Panc1 (cell line): ENCODE measurements at regions not wholly inside any gene's neighbourhood (a gene's known extent, or its start where the extent isn't known, plus 50 kb on each side); places are given as distances from the start of the nearest gene placed in this dataset.

Experiments
- ATAC-seq: fragments of 200-7000 bp; cut with Tn5 transposase; 2 replicates; pipeline ENCODE4 v1.9.1; 2020; ENCODE audit warnings: mild to moderate bottlenecking, moderate library complexity
- BruUV-seq: library from RNA; stranded (reverse); fragments of 400-500 nt; replicated peaks from 2 replicates; lab custom pipeline; 2021; lab: Mats Ljungman, UMichigan
- CTCF ChIA-PET: fragments of 300-600 bp; sonication (Branson Sonifier 250); formaldehyde crosslinking; loops from one replicate; lab custom pipeline; 2022; ENCODE audit warnings: antibody characterized with exemption; lab: Charles Lee
- POLR2A ChIA-PET: fragments of 300-600 bp; sonication (Branson Sonifier 250); formaldehyde crosslinking; loops from one replicate; lab custom pipeline; 2022; ENCODE audit warnings: antibody characterized with exemption; lab: Charles Lee
- DNase-seq: peaks from one replicate; pipeline ENCODE4 v3.0.0-alpha.2; 2010; ENCODE audit warnings: low read depth, low spot score
- H3K27ac ChIP-seq: 2 replicates; pipeline ENCODE4 v1.5.1; 2011; ENCODE audit warnings: mild to moderate bottlenecking, low read length, inconsistent platforms
- H3K27me3 ChIP-seq: fragments of 200-500 bp; sonication (Bioruptor generic); 2 replicates; pipeline ENCODE4 v1.6.0; 2014; ENCODE audit warnings: low read length, inconsistent platforms; ENCODE audit not compliant: control insufficient read depth, insufficient read depth
- H3K36me3 ChIP-seq: fragments of 200-500 bp; sonication (Bioruptor generic); 2 replicates; pipeline ENCODE4 v1.5.1; 2014; ENCODE audit warnings: inconsistent platforms, mild to moderate bottlenecking, low read length, moderate library complexity; ENCODE audit not compliant: control insufficient read depth, insufficient read depth
- H3K4me1 ChIP-seq: 2 replicates; pipeline ENCODE4 v1.5.1; 2011; ENCODE audit warnings: inconsistent platforms, mild to moderate bottlenecking, low read length, moderate library complexity; ENCODE audit not compliant: control insufficient read depth, insufficient read depth
- H3K4me3 ChIP-seq, 2 experiments: 2 replicates each; pipeline ENCODE4 v1.5.1; 2011 to 2012; ENCODE audit warnings: low read depth in 2 of 2, low read length in 2 of 2, mild to moderate bottlenecking in 2 of 2, inconsistent platforms in 1 of 2, moderate library complexity in 1 of 2
- H3K9me3 ChIP-seq: fragments of 200-500 bp; sonication (Bioruptor generic); 2 replicates; pipeline ENCODE4 v1.5.1; 2014; ENCODE audit warnings: low read depth, mild to moderate bottlenecking, inconsistent platforms, low read length, moderate library complexity; ENCODE audit not compliant: control insufficient read depth, insufficient read depth
- CTCF ChIP-seq: fragments of 450-650 bp; IDR thresholded peaks from 2 replicates; pipeline ENCODE4 v1.5.1; 2017; ENCODE audit warnings: mild to moderate bottlenecking
- POLR2AphosphoS5 ChIP-seq: IDR thresholded peaks from 2 replicates; pipeline ENCODE4 v1.6.1; 2012; ENCODE audit warnings: mild to moderate bottlenecking, low read depth, low read length, moderate library complexity
- REST ChIP-seq, 2 experiments: IDR thresholded peaks; 2 replicates each; pipeline ENCODE4 v1.6.1; 2011 to 2012; ENCODE audit warnings: low read depth in 2 of 2, control low read depth in 1 of 2, low read length in 1 of 2, mild to moderate bottlenecking in 1 of 2, moderate library complexity in 1 of 2; ENCODE audit not compliant: insufficient read depth in 1 of 2
- SIN3A ChIP-seq: IDR thresholded peaks from 2 replicates; pipeline ENCODE4 v1.6.1; 2012; ENCODE audit warnings: low read depth, mild to moderate bottlenecking, low read length, moderate library complexity, borderline replicate concordance; ENCODE audit not compliant: insufficient read depth
- TCF7L2 ChIP-seq: IDR thresholded peaks from 2 replicates; pipeline ENCODE4 v1.6.1; 2011; ENCODE audit warnings: mild to moderate bottlenecking, low read depth, low read length, inconsistent platforms
- in situ Hi-C: cut with HindIII; loops from 2 replicates; pipeline ENCODE4 v1.10.0; 2016; ENCODE audit warnings: low sequenced_read_pairs, low pct_unique_long_range_greater_than_20kb
- intact Hi-C: fragments of 100-400 bp; cut with micrococcal nuclease; formaldehyde crosslinking; loops from one replicate; pipeline ENCODE4 v1.10.0; 2022; ENCODE audit not compliant: unreplicated experiment

GRCh38 chr20:22815206-22815551 lies 219.9 kb upstream of the SSTR4 start:
- H3K27me3 ChIP-seq, result no peaks in the 10 kb centered on the region
- in situ Hi-C loops, result no loop called here
- no peaks in the 10 kb centered on the region for H3K9me3 ChIP-seq
- ATAC-seq (no peak), DNase-seq (no peak)
- H3K27ac ChIP-seq, result no peak overlapping the region
- intact Hi-C loops, result no loop called here
- no TSS peak for BruUV-seq
- no peak overlapping the region for H3K4me3 ChIP-seq
- POLR2A ChIA-PET, result no interaction called here
- H3K4me1 ChIP-seq, result no peaks in the 10 kb centered on the region
- TF ChIP-seq SIN3A, result no peak
- no peak for TF ChIP-seq REST (IDR thresholded peaks at IDR 0.05; ENCODE audit: insufficient read depth in 1 of 2, low read depth in 2 of 2, low read length in 1 of 2)
- TF ChIP-seq CTCF, result no peak
- no peaks in the 10 kb centered on the region for H3K36me3 ChIP-seq
- CTCF ChIA-PET, result no interaction called here

- no peaks in the 10 kb centered on the region for H3K36me3 ChIP-seq
- no peak for TF ChIP-seq POLR2AphosphoS5
- no peak for TF ChIP-seq REST (IDR thresholded peaks at IDR 0.05; ENCODE audit: insufficient read depth in 1 of 2, low read depth in 2 of 2, low read length in 1 of 2)
- TF ChIP-seq TCF7L2, result no peak
- no peak for TF ChIP-seq CTCF
- TF ChIP-seq SIN3A, result no peak
- intact Hi-C loops, result no loop called here
- POLR2A ChIA-PET, result no interaction called here
- DNase-seq (no peak), ATAC-seq (no peak)
- no peak overlapping the region for H3K27ac ChIP-seq
- H3K27me3 ChIP-seq, result no peaks in the 10 kb centered on the region
- no peak overlapping the region for H3K4me3 ChIP-seq
- CTCF ChIA-PET, result no interaction called here
- in situ Hi-C loops, result no loop called here
- H3K4me1 ChIP-seq, result no peaks in the 10 kb centered on the region
- no peaks in the 10 kb centered on the region for H3K9me3 ChIP-seq
- no TSS peak for BruUV-seq
Observed at GRCh38 chr20:22815603-22816315, 219.4 kb upstream of the SSTR4 start.
